ENCODE measurements at regions not wholly inside any gene's neighbourhood (a gene's known extent, or its start where the extent isn't known, plus 50 kb on each side); places are given as distances from the start of the nearest gene placed in this dataset.
A peak's percentile ranks its signal among the peaks of the same experiment; 100 is the strongest.

DNA sequence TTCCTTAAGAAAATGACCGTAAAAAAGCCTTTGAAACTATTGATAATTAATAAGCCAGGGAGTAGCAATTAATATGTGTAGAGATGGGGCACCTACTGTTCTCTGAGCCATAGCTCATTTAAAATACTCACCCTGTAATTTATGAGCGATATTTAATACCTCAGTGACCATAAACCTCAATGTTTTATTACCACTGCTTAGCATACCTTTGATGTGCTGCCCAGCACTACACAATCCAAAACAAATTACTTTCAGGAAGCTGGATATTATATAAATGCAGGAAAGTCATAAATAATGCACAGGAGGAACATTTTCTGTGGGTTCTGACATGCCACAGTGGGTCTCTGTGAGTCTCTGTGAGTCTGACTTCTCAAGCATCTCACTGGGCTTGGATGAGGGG is 166.1 kb upstream of the RPL34 start:
- H3K27ac ChIP-seq (ENCODE audit: extremely low read depth, low read depth, low read length), result no peak overlapping the region
- POLR2A ChIA-PET, result no interaction called here
- H3K36me3 ChIP-seq (ENCODE audit: control insufficient read depth in 2 of 2, insufficient read depth in 1 of 2, low read length in 2 of 2), result no peaks in the 10 kb centered on the region
- no peak overlapping the region for H3K4me3 ChIP-seq (ENCODE audit: low read depth, low read length)
- no peaks in the 10 kb centered on the region for H3K9me3 ChIP-seq (ENCODE audit: control insufficient read depth, insufficient read depth, low read depth, low read length)
- CTCF ChIA-PET, result interaction anchor here (0.6 kb wide), 1 partner anchor 88 kb away, joined by 3 read pairs; no protein-coding TSS in a partner anchor
- peaks cover 4% of the 10 kb centered on the region; the same call in 1 of the 2 replicates for H3K4me1 ChIP-seq (ENCODE audit: control insufficient read depth, insufficient read depth, low read length)
- TF ChIP-seq ZNF114 (tag by site-specific recombination; IDR thresholded peaks at IDR 0.05) (no peak), ZNF596 (tag by site-specific recombination; IDR thresholded peaks at IDR 0.05) (no peak), SALL2 (tag by site-specific recombination; IDR thresholded peaks at IDR 0.05; ENCODE audit: borderline replicate concordance) (no peak), ZNF433 (tag by site-specific recombination; IDR thresholded peaks at IDR 0.05; ENCODE audit: low read depth) (no peak), REPIN1 (tag by site-specific recombination; IDR thresholded peaks at IDR 0.05; ENCODE audit: low read depth) (no peak), SP7 (tag by site-specific recombination; IDR thresholded peaks at IDR 0.05) (peak; percentile 95), ZSCAN23 (tag by site-specific recombination; IDR thresholded peaks at IDR 0.05) (no peak), ZNF23 (tag by site-specific recombination; IDR thresholded peaks at IDR 0.05; ENCODE audit: borderline replicate concordance) (no peak), ZNF140 (tag by site-specific recombination; IDR thresholded peaks at IDR 0.05) (no peak), ZSCAN16 (tag by site-specific recombination; IDR thresholded peaks at IDR 0.05) (no peak), ZNF175 (tag by site-specific recombination; IDR thresholded peaks at IDR 0.05) (no peak), ZNF585B (tag by site-specific recombination; IDR thresholded peaks at IDR 0.05) (no peak), ZNF473 (tag by site-specific recombination; IDR thresholded peaks at IDR 0.05) (no peak), ZNF707 (tag by site-specific recombination; IDR thresholded peaks at IDR 0.05) (no peak), ZNF571 (tag by site-specific recombination; IDR thresholded peaks at IDR 0.05) (no peak), ZNF146 (tag by site-specific recombination; IDR thresholded peaks at IDR 0.05) (no peak), MZF1 (tag by site-specific recombination; IDR thresholded peaks at IDR 0.05; ENCODE audit: borderline replicate concordance) (no peak), ZNF529 (tag by site-specific recombination; IDR thresholded peaks at IDR 0.05; ENCODE audit: insufficient replicate concordance) (no peak), ZNF350 (tag by site-specific recombination; IDR thresholded peaks at IDR 0.05) (no peak), ZFHX2 (tag by site-specific recombination; conservative IDR thresholded peaks at IDR 0.05) (no peak), ZNF169 (tag by site-specific recombination; IDR thresholded peaks at IDR 0.05) (no peak), ZBTB21 (tag by site-specific recombination; IDR thresholded peaks at IDR 0.05) (no peak), ZNF561 (tag by site-specific recombination; IDR thresholded peaks at IDR 0.05; ENCODE audit: borderline replicate concordance) (0 out of 2 replicates have a peak, but pooled peaks have one; percentile 25), ZNF621 (tag by site-specific recombination; IDR thresholded peaks at IDR 0.05) (no peak), ZNF223 (tag by site-specific recombination; IDR thresholded peaks at IDR 0.05) (no peak), ZNF133 (tag by site-specific recombination; IDR thresholded peaks at IDR 0.05) (no peak), GLI2 (tag by site-specific recombination; IDR thresholded peaks at IDR 0.05; ENCODE audit: borderline replicate concordance, low read depth) (peak; percentile 70; the same call in 1 of the 2 replicates), ZNF341 (tag by site-specific recombination; IDR thresholded peaks at IDR 0.05; ENCODE audit: low read depth) (no peak), ZNF248 (tag by site-specific recombination; IDR thresholded peaks at IDR 0.05) (no peak)
- TF ChIP-seq, protein P1, sequence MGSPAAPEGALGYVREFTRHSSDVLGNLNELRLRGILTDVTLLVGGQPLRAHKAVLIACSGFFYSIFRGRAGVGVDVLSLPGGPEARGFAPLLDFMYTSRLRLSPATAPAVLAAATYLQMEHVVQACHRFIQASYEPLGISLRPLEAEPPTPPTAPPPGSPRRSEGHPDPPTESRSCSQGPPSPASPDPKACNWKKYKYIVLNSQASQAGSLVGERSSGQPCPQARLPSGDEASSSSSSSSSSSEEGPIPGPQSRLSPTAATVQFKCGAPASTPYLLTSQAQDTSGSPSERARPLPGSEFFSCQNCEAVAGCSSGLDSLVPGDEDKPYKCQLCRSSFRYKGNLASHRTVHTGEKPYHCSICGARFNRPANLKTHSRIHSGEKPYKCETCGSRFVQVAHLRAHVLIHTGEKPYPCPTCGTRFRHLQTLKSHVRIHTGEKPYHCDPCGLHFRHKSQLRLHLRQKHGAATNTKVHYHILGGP (tag by site-specific recombination; IDR thresholded peaks at IDR 0.05), result peak; percentile 61
- TF ChIP-seq, protein P2, sequence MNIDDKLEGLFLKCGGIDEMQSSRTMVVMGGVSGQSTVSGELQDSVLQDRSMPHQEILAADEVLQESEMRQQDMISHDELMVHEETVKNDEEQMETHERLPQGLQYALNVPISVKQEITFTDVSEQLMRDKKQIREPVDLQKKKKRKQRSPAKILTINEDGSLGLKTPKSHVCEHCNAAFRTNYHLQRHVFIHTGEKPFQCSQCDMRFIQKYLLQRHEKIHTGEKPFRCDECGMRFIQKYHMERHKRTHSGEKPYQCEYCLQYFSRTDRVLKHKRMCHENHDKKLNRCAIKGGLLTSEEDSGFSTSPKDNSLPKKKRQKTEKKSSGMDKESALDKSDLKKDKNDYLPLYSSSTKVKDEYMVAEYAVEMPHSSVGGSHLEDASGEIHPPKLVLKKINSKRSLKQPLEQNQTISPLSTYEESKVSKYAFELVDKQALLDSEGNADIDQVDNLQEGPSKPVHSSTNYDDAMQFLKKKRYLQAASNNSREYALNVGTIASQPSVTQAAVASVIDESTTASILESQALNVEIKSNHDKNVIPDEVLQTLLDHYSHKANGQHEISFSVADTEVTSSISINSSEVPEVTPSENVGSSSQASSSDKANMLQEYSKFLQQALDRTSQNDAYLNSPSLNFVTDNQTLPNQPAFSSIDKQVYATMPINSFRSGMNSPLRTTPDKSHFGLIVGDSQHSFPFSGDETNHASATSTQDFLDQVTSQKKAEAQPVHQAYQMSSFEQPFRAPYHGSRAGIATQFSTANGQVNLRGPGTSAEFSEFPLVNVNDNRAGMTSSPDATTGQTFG (tag by site-specific recombination; IDR thresholded peaks at IDR 0.05; ENCODE audit: borderline replicate concordance), result no peak
- TF ChIP-seq, protein P3, sequence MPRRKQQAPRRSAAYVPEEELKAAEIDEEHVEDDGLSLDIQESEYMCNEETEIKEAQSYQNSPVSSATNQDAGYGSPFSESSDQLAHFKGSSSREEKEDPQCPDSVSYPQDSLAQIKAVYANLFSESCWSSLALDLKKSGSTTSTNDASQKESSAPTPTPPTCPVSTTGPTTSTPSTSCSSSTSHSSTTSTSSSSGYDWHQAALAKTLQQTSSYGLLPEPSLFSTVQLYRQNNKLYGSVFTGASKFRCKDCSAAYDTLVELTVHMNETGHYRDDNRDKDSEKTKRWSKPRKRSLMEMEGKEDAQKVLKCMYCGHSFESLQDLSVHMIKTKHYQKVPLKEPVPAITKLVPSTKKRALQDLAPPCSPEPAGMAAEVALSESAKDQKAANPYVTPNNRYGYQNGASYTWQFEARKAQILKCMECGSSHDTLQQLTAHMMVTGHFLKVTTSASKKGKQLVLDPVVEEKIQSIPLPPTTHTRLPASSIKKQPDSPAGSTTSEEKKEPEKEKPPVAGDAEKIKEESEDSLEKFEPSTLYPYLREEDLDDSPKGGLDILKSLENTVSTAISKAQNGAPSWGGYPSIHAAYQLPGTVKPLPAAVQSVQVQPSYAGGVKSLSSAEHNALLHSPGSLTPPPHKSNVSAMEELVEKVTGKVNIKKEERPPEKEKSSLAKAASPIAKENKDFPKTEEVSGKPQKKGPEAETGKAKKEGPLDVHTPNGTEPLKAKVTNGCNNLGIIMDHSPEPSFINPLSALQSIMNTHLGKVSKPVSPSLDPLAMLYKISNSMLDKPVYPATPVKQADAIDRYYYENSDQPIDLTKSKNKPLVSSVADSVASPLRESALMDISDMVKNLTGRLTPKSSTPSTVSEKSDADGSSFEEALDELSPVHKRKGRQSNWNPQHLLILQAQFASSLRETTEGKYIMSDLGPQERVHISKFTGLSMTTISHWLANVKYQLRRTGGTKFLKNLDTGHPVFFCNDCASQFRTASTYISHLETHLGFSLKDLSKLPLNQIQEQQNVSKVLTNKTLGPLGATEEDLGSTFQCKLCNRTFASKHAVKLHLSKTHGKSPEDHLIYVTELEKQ (tag by site-specific recombination; IDR thresholded peaks at IDR 0.05; ENCODE audit: borderline replicate concordance), result peak; percentile 72; the same call in 1 of the 2 replicates
- TF ChIP-seq, protein P4, sequence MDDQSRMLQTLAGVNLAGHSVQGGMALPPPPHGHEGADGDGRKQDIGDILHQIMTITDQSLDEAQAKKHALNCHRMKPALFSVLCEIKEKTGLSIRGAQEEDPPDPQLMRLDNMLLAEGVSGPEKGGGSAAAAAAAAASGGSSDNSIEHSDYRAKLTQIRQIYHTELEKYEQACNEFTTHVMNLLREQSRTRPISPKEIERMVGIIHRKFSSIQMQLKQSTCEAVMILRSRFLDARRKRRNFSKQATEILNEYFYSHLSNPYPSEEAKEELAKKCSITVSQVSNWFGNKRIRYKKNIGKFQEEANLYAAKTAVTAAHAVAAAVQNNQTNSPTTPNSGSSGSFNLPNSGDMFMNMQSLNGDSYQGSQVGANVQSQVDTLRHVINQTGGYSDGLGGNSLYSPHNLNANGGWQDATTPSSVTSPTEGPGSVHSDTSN (CRISPR knock-in tag; IDR thresholded peaks at IDR 0.05), result no peak
